Liver (tissue), 3 donors: ENCODE measurements at regions not wholly inside any gene's neighbourhood (a gene's known extent, or its start where the extent isn't known, plus 50 kb on each side); places are given as distances from the start of the nearest gene placed in this dataset.

Source experiments
- EGR1 ChIP-seq, 2 donors: IDR thresholded peaks; 2 replicates each; pipeline ENCODE4 v1.6.1; 2016 to 2018; ENCODE audit warnings: antibody characterized with exemption in 2 of 2, low read depth in 2 of 2
- FOXA2 ChIP-seq: IDR thresholded peaks from 2 replicates; pipeline ENCODE4 v1.6.1; 2016; ENCODE audit warnings: antibody characterized with exemption
- GABPA ChIP-seq, 2 donors: IDR thresholded peaks in 1 of 2; conservative IDR thresholded peaks in 1 of 2; 2 replicates each; pipeline ENCODE4 v1.6.1; 2016; ENCODE audit warnings: antibody characterized with exemption in 2 of 2, mild to moderate bottlenecking in 1 of 2, moderate library complexity in 1 of 2
- HNF4G ChIP-seq: IDR thresholded peaks from 2 replicates; pipeline ENCODE4 v1.6.1; 2016; ENCODE audit warnings: antibody characterized with exemption
- JUND ChIP-seq, 2 donors: IDR thresholded peaks; 2 replicates each; pipeline ENCODE4 v1.6.1; 2016; ENCODE audit warnings: antibody characterized with exemption in 2 of 2
- RXRA ChIP-seq, 2 donors: IDR thresholded peaks; 2 replicates each; pipeline ENCODE4 v1.6.1; 2017 to 2018; ENCODE audit warnings: antibody characterized with exemption in 2 of 2, mild to moderate bottlenecking in 1 of 2
- SP1 ChIP-seq: IDR thresholded peaks from 2 replicates; pipeline ENCODE4 v1.6.1; 2018; ENCODE audit warnings: antibody characterized with exemption, mild to moderate bottlenecking
- TAF1 ChIP-seq: conservative IDR thresholded peaks from 2 replicates; pipeline ENCODE4 v1.6.1; 2016; ENCODE audit warnings: antibody characterized with exemption, mild to moderate bottlenecking
- TF ChIP-seq, protein P1 (sequence below): fragments of 150-350 bp; IDR thresholded peaks from 2 replicates; pipeline ENCODE4 v1.5.1; 2017; ENCODE audit warnings: improper control_type of control experiment, low read depth, low read length; ENCODE audit not compliant: missing input control
- TF ChIP-seq, protein P2 (sequence below): IDR thresholded peaks from 2 replicates; pipeline ENCODE4 v1.6.1; 2016; ENCODE audit warnings: antibody characterized with exemption, mild to moderate bottlenecking
- TF ChIP-seq, protein P3 (sequence below): IDR thresholded peaks from 2 replicates; pipeline ENCODE4 v1.6.1; 2016; ENCODE audit warnings: antibody characterized with exemption
- TF ChIP-seq, protein P4 (sequence below): IDR thresholded peaks from 2 replicates; pipeline ENCODE4 v1.6.1; 2016; ENCODE audit warnings: antibody characterized with exemption
- TF ChIP-seq, protein P5 (sequence below): IDR thresholded peaks from 2 replicates; pipeline ENCODE4 v1.6.1; 2016; ENCODE audit warnings: antibody characterized with exemption
- donor health status: healthy.
- donor health status: healthy.

DNA sequence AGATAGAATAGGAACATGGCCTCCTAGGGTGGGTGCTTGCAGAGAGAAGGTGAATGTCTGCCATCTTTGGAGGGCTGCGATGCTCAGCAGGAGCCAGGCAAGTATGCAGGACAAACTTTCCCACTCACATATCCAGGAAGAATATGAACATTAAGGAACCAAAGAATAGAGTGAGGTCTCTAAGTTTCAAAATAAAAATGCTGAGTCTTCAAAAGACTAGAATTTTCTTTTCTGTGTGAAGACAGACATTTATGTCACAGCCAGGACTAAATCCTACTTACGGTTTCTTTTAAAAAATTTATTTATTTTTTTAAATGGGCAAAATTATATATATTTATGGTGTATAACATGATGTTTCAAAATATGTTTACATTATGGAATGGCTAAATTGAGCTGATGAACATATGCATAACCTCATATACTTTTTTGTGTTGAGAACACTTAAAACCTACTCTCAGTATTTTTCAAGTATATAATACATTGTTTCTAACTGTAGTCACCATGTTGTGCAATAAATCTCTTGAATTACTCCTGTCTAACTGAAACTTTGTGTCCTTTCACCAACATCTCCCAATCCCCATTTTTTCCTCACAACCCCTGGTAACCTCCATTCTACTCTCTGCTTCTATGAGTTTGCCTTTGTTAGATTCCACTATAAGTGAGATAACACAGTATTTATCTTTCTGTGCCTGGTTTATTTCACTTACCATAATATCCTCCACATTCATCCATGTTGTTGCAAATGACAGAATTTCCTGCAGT lies 177.8 kb upstream of the HAND2 start:
- TF ChIP-seq, protein P1, sequence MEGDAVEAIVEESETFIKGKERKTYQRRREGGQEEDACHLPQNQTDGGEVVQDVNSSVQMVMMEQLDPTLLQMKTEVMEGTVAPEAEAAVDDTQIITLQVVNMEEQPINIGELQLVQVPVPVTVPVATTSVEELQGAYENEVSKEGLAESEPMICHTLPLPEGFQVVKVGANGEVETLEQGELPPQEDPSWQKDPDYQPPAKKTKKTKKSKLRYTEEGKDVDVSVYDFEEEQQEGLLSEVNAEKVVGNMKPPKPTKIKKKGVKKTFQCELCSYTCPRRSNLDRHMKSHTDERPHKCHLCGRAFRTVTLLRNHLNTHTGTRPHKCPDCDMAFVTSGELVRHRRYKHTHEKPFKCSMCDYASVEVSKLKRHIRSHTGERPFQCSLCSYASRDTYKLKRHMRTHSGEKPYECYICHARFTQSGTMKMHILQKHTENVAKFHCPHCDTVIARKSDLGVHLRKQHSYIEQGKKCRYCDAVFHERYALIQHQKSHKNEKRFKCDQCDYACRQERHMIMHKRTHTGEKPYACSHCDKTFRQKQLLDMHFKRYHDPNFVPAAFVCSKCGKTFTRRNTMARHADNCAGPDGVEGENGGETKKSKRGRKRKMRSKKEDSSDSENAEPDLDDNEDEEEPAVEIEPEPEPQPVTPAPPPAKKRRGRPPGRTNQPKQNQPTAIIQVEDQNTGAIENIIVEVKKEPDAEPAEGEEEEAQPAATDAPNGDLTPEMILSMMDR, result no peak
- TF ChIP-seq RXRA (IDR thresholded peaks at IDR 0.05) (no peak), GABPA (IDR thresholded peaks at IDR 0.05 in 1 of 2, conservative IDR thresholded peaks at IDR 0.05 in 1 of 2) (no peak), SP1 (no peak), JUND (IDR thresholded peaks at IDR 0.05) (no peak), HNF4G (no peak), FOXA2 (no peak), EGR1 (IDR thresholded peaks at IDR 0.05; ENCODE audit: low read depth in 2 of 2) (no peak), TAF1 (no peak)
- TF ChIP-seq, protein P2, sequence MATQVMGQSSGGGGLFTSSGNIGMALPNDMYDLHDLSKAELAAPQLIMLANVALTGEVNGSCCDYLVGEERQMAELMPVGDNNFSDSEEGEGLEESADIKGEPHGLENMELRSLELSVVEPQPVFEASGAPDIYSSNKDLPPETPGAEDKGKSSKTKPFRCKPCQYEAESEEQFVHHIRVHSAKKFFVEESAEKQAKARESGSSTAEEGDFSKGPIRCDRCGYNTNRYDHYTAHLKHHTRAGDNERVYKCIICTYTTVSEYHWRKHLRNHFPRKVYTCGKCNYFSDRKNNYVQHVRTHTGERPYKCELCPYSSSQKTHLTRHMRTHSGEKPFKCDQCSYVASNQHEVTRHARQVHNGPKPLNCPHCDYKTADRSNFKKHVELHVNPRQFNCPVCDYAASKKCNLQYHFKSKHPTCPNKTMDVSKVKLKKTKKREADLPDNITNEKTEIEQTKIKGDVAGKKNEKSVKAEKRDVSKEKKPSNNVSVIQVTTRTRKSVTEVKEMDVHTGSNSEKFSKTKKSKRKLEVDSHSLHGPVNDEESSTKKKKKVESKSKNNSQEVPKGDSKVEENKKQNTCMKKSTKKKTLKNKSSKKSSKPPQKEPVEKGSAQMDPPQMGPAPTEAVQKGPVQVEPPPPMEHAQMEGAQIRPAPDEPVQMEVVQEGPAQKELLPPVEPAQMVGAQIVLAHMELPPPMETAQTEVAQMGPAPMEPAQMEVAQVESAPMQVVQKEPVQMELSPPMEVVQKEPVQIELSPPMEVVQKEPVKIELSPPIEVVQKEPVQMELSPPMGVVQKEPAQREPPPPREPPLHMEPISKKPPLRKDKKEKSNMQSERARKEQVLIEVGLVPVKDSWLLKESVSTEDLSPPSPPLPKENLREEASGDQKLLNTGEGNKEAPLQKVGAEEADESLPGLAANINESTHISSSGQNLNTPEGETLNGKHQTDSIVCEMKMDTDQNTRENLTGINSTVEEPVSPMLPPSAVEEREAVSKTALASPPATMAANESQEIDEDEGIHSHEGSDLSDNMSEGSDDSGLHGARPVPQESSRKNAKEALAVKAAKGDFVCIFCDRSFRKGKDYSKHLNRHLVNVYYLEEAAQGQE, result no peak
- TF ChIP-seq, protein P3, sequence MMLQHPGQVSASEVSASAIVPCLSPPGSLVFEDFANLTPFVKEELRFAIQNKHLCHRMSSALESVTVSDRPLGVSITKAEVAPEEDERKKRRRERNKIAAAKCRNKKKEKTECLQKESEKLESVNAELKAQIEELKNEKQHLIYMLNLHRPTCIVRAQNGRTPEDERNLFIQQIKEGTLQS, result no peak
- TF ChIP-seq, protein P4, sequence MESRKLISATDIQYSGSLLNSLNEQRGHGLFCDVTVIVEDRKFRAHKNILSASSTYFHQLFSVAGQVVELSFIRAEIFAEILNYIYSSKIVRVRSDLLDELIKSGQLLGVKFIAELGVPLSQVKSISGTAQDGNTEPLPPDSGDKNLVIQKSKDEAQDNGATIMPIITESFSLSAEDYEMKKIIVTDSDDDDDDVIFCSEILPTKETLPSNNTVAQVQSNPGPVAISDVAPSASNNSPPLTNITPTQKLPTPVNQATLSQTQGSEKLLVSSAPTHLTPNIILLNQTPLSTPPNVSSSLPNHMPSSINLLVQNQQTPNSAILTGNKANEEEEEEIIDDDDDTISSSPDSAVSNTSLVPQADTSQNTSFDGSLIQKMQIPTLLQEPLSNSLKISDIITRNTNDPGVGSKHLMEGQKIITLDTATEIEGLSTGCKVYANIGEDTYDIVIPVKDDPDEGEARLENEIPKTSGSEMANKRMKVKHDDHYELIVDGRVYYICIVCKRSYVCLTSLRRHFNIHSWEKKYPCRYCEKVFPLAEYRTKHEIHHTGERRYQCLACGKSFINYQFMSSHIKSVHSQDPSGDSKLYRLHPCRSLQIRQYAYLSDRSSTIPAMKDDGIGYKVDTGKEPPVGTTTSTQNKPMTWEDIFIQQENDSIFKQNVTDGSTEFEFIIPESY, result no peak
- TF ChIP-seq, protein P5, sequence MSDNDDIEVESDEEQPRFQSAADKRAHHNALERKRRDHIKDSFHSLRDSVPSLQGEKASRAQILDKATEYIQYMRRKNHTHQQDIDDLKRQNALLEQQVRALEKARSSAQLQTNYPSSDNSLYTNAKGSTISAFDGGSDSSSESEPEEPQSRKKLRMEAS, result no peak
